ENCODE measurements at regions not wholly inside any gene's neighbourhood (a gene's known extent, or its start where the extent isn't known, plus 50 kb on each side); places are given as distances from the start of the nearest gene placed in this dataset.
A peak's percentile ranks its signal among the peaks of the same experiment; 100 is the strongest.
"Not testable (repeated sequence)": the region's sequence is repeated elsewhere in the genome, so short reads cannot be mapped to it uniquely, and the experiment has no call there.

GRCh38 chr5:60546207-60546606 lies 153.8 kb downstream of the DEPDC1B start:
- no peak for FAIRE-seq

GRCh38 chr5:60545551-60545950 lies 154.4 kb downstream of the DEPDC1B start:
- FAIRE-seq: no peak

- no peak for FAIRE-seq
Measured at GRCh38 chr5:60544142-60544541, 155.8 kb downstream of the DEPDC1B start.

- no peak for FAIRE-seq
Measured at GRCh38 chr5:60541980-60542379, 158.0 kb downstream of the DEPDC1B start.

GRCh38 chr5:60540856-60541805 lies 158.8 kb downstream of the DEPDC1B start:
- no peak for FAIRE-seq

GRCh38 chr5:60538955-60539866 lies 160.8 kb downstream of the DEPDC1B start:
- FAIRE-seq: peak; percentile 3

GRCh38 chr5:60538426-60538825 lies 161.5 kb downstream of the DEPDC1B start:
- no peak for FAIRE-seq

- no peak for FAIRE-seq
Measured at GRCh38 chr5:60535951-60536350, 164.0 kb downstream of the DEPDC1B start.

- no peak for FAIRE-seq
Measured at GRCh38 chr5:60535198-60535597, 164.8 kb downstream of the DEPDC1B start.

- no peak for FAIRE-seq
Measured at GRCh38 chr5:60533789-60534188, 166.2 kb downstream of the DEPDC1B start.

GRCh38 chr5:60532796-60533195 lies 167.2 kb downstream of the DEPDC1B start:
- FAIRE-seq: not testable (repeated sequence)

- not testable (repeated sequence) for FAIRE-seq
Measured at GRCh38 chr5:60530144-60530848, 169.7 kb downstream of the DEPDC1B start.

- FAIRE-seq: no peak
Measured at GRCh38 chr5:60529001-60529400, 171.0 kb downstream of the DEPDC1B start.

- no peak for FAIRE-seq
Measured at GRCh38 chr5:60527072-60527471, 172.9 kb downstream of the DEPDC1B start.

- no peak for FAIRE-seq
Measured at GRCh38 chr5:60526336-60526875, 173.6 kb downstream of the DEPDC1B start.

GRCh38 chr5:60522292-60522905 lies 177.6 kb downstream of the DEPDC1B start:
- FAIRE-seq: no peak

GRCh38 chr5:60521376-60522291 lies 178.3 kb downstream of the DEPDC1B start:
- no peak for FAIRE-seq

- no peak for FAIRE-seq
Measured at GRCh38 chr5:60520451-60521227, 179.3 kb downstream of the DEPDC1B start.

- FAIRE-seq: no peak
Measured at GRCh38 chr5:60519372-60519771, 180.6 kb downstream of the DEPDC1B start.

GRCh38 chr5:60517850-60518249 lies 182.1 kb downstream of the DEPDC1B start:
- FAIRE-seq: no peak
